ENCODE measurements at regions not wholly inside any gene's neighbourhood (a gene's known extent, or its start where the extent isn't known, plus 50 kb on each side); places are given as distances from the start of the nearest gene placed in this dataset.

DNA sequence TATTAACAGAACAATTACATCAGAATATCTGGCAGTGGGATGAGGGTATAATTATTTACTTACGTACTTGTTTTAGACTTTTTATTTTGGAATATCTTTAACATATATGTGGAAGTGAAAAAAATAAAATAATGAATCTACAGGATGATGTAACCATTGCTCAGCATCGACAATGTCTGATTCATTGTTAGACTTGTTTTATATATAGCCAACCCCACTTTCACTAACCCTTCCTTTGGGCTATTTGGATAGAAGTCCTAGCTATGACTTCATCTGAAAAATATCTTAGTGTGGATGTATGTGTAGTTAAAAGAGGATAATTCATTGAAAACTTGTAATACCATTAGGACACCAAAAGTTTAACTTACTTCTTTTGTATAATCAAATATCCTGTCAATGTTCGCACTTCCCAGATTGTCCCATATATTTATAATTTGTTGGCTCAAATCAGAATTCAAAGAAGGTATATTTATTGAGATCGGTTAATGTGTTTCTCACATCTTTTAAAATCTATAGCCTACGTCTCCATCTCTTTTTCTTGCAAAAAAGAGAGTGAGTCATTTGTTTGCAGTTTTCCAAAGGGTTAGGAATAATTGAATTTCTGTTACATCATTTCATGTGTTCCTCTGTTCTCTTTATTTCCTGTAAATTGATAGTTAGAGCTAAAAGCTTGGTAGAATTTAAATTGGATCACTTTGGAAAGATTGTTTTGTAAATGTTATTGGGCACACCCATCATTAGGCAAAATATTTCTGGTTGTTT is 506.1 kb upstream of the FAM98A start:
- Histone ChIP-seq H3K36me3 (ENCODE audit: low read length) (no peaks in the 10 kb centered on the region), H3K27me3 (ENCODE audit: low read length) (no peaks in the 10 kb centered on the region), H3K9me3 (ENCODE audit: insufficient read depth, low read length) (no peaks in the 10 kb centered on the region), H3K27ac (ENCODE audit: low read depth, low read length) (no peak overlapping the region), H3F3A (ENCODE audit: insufficient read depth) (no peaks in the 10 kb centered on the region), H3K79me2 (ENCODE audit: insufficient read depth, low read length) (no peaks in the 10 kb centered on the region), H3K4me2 (ENCODE audit: low read depth, low read length, poor library complexity, severe bottlenecking) (no peak overlapping the region), H2AFZ (ENCODE audit: low read depth, low read length, severe bottlenecking) (no peak overlapping the region), H4K20me1 (ENCODE audit: low read depth, low read length) (no peaks in the 10 kb centered on the region), H3K4me3 (ENCODE audit: insufficient read depth, low read length, poor library complexity, severe bottlenecking) (no peak overlapping the region), H3K9me2 (replicated peaks; ENCODE audit: insufficient read depth, low read length) (no peaks in the 10 kb centered on the region), H3K9ac (ENCODE audit: low read length) (no peak overlapping the region)
- TF ChIP-seq, protein P1, sequence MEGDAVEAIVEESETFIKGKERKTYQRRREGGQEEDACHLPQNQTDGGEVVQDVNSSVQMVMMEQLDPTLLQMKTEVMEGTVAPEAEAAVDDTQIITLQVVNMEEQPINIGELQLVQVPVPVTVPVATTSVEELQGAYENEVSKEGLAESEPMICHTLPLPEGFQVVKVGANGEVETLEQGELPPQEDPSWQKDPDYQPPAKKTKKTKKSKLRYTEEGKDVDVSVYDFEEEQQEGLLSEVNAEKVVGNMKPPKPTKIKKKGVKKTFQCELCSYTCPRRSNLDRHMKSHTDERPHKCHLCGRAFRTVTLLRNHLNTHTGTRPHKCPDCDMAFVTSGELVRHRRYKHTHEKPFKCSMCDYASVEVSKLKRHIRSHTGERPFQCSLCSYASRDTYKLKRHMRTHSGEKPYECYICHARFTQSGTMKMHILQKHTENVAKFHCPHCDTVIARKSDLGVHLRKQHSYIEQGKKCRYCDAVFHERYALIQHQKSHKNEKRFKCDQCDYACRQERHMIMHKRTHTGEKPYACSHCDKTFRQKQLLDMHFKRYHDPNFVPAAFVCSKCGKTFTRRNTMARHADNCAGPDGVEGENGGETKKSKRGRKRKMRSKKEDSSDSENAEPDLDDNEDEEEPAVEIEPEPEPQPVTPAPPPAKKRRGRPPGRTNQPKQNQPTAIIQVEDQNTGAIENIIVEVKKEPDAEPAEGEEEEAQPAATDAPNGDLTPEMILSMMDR (IDR thresholded peaks at IDR 0.05; ENCODE audit: insufficient read depth, low read length, poor library complexity, severe bottlenecking) = no peak
- TF ChIP-seq EZH2phosphoT487 (conservative IDR thresholded peaks at IDR 0.05; ENCODE audit: low read length) = no peak

DNA sequence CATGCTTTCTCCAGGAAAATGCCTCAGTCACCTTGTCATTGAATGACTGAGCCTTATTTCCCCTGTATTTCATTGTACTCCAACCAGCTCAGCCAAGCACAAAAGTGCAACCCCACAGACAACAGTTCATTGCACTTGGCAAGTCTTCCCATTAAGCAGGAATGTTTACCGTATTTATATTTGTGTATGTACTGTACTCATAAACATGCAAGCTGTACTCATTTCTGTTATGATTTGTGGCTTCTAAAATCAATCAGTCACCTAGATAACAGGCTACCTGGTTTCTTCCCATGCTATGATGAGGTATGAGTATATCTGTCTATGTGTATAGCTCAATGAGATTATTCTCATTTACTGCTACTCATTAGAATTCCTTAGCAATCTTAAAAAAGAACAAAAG is 505.5 kb upstream of the FAM98A start:
- TF ChIP-seq, protein P1 (IDR thresholded peaks at IDR 0.05; ENCODE audit: insufficient read depth, low read length, poor library complexity, severe bottlenecking) = no peak
- no peak for TF ChIP-seq EZH2phosphoT487 (conservative IDR thresholded peaks at IDR 0.05; ENCODE audit: low read length)
- Histone ChIP-seq H3F3A (ENCODE audit: insufficient read depth) (no peaks in the 10 kb centered on the region), H3K9me2 (replicated peaks; ENCODE audit: insufficient read depth, low read length) (no peaks in the 10 kb centered on the region), H3K27ac (ENCODE audit: low read depth, low read length) (no peak overlapping the region), H3K79me2 (ENCODE audit: insufficient read depth, low read length) (no peaks in the 10 kb centered on the region), H3K27me3 (ENCODE audit: low read length) (no peaks in the 10 kb centered on the region), H4K20me1 (ENCODE audit: low read depth, low read length) (no peaks in the 10 kb centered on the region), H3K36me3 (ENCODE audit: low read length) (no peaks in the 10 kb centered on the region), H3K4me3 (ENCODE audit: insufficient read depth, low read length, poor library complexity, severe bottlenecking) (no peak overlapping the region), H3K9me3 (ENCODE audit: insufficient read depth, low read length) (no peaks in the 10 kb centered on the region), H3K9ac (ENCODE audit: low read length) (no peak overlapping the region), H2AFZ (ENCODE audit: low read depth, low read length, severe bottlenecking) (no peak overlapping the region), H3K4me2 (ENCODE audit: low read depth, low read length, poor library complexity, severe bottlenecking) (no peak overlapping the region)

DNA sequence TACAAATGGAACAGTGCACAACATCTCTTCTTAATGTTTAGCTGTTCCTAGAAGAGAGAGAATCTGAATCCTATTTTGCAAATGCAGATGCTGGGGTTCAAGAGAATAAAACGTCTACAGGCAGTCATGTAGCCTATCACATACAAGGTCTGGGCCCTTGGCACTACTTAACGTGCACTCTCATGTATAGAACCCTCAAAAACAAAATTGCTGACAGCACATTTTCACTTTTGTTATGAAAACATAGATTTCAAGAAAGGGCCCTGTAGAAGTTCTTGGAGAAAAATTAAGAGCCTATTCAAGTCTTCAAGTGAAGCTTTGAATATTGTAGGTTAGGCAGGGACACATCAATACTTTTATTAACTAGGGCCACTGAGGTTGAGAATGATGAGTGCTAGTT is 504.3 kb upstream of the FAM98A start:
- Histone ChIP-seq H3K9me3 (ENCODE audit: insufficient read depth, low read length) (no peaks in the 10 kb centered on the region), H3K79me2 (ENCODE audit: insufficient read depth, low read length) (no peaks in the 10 kb centered on the region), H4K20me1 (ENCODE audit: low read depth, low read length) (no peaks in the 10 kb centered on the region), H3K9me2 (replicated peaks; ENCODE audit: insufficient read depth, low read length) (no peaks in the 10 kb centered on the region), H3K4me2 (ENCODE audit: low read depth, low read length, poor library complexity, severe bottlenecking) (no peak overlapping the region), H3K36me3 (ENCODE audit: low read length) (no peaks in the 10 kb centered on the region), H3K27ac (ENCODE audit: low read depth, low read length) (no peak overlapping the region), H3K4me3 (ENCODE audit: insufficient read depth, low read length, poor library complexity, severe bottlenecking) (no peak overlapping the region), H3F3A (ENCODE audit: insufficient read depth) (no peaks in the 10 kb centered on the region), H3K27me3 (ENCODE audit: low read length) (no peaks in the 10 kb centered on the region), H3K9ac (ENCODE audit: low read length) (no peak overlapping the region), H2AFZ (ENCODE audit: low read depth, low read length, severe bottlenecking) (no peak overlapping the region)
- no peak for TF ChIP-seq EZH2phosphoT487 (conservative IDR thresholded peaks at IDR 0.05; ENCODE audit: low read length)
- TF ChIP-seq, protein P1 (IDR thresholded peaks at IDR 0.05; ENCODE audit: insufficient read depth, low read length, poor library complexity, severe bottlenecking) = no peak

Data from SU-DHL-6 (cell line).